DND-41 (cell line): ENCODE measurements at regions not wholly inside any gene's neighbourhood (a gene's known extent, or its start where the extent isn't known, plus 50 kb on each side); places are given as distances from the start of the nearest gene placed in this dataset.

ENCODE experiments used
- ATAC-seq: fragments of 200-7000 bp; cut with Tn5 transposase; 3 replicates; pipeline ENCODE4 v1.9.1; 2021; ENCODE audit warnings: low read depth; ENCODE audit not compliant: insufficient read depth
- DNase-seq: peaks from one replicate; pipeline ENCODE4 v3.0.0-alpha.2; 2020
- H2AFZ ChIP-seq: 2 replicates; pipeline ENCODE4 v1.6.0; 2012; ENCODE audit warnings: low read depth, low read length
- H3K27ac ChIP-seq: 2 replicates; pipeline ENCODE4 v1.5.1; 2012; ENCODE audit warnings: low read length, inconsistent platforms
- H3K27me3 ChIP-seq: fragments of 200-600 bp; sonication (generic); 2 replicates; pipeline ENCODE4 v1.6.0; 2012; ENCODE audit warnings: low read length, mild to moderate bottlenecking, inconsistent platforms; ENCODE audit not compliant: insufficient read depth, poor library complexity
- H3K36me3 ChIP-seq: 2 replicates; pipeline ENCODE4 v1.5.1; 2012; ENCODE audit warnings: low read length, inconsistent platforms; ENCODE audit not compliant: insufficient read depth
- H3K4me1 ChIP-seq: 2 replicates; pipeline ENCODE4 v1.5.1; 2012; ENCODE audit warnings: mild to moderate bottlenecking, low read length; ENCODE audit not compliant: insufficient read depth
- H3K4me2 ChIP-seq: 2 replicates; pipeline ENCODE4 v1.6.0; 2012; ENCODE audit warnings: mild to moderate bottlenecking, moderate library complexity, low read length, inconsistent platforms; ENCODE audit not compliant: insufficient read depth
- H3K4me3 ChIP-seq, 2 experiments: fragments of 200-600 bp in 1 of 2; shearing (Covaris generic) in 1 of 2; 2 replicates each; pipeline ENCODE4 v1.5.1; 2012 to 2016; ENCODE audit warnings: inconsistent platforms in 2 of 2, low read length in 2 of 2, mild to moderate bottlenecking in 2 of 2, low read depth in 1 of 2, moderate library complexity in 1 of 2
- H3K79me2 ChIP-seq: 2 replicates; pipeline ENCODE4 v1.6.0; 2012; ENCODE audit warnings: low read length, inconsistent platforms; ENCODE audit not compliant: insufficient read depth
- H3K9ac ChIP-seq: 2 replicates; pipeline ENCODE4 v1.6.0; 2012; ENCODE audit warnings: low read depth, mild to moderate bottlenecking, inconsistent platforms, low read length, moderate library complexity
- H3K9me3 ChIP-seq: 2 replicates; pipeline ENCODE4 v1.5.1; 2012; ENCODE audit warnings: low read length, moderate library complexity, mild to moderate bottlenecking, inconsistent platforms; ENCODE audit not compliant: insufficient read depth, severe bottlenecking
- H4K20me1 ChIP-seq: 2 replicates; pipeline ENCODE4 v1.6.0; 2012; ENCODE audit warnings: low read length; ENCODE audit not compliant: insufficient read depth
- EZH2 ChIP-seq: IDR thresholded peaks from 3 replicates; pipeline ENCODE4 v1.6.1; 2012; ENCODE audit warnings: borderline replicate concordance, low read depth, mild to moderate bottlenecking, moderate library complexity, low read length, inconsistent platforms; ENCODE audit not compliant: severe bottlenecking
- TF ChIP-seq, protein P1 (sequence below): IDR thresholded peaks from 2 replicates; pipeline ENCODE4 v1.5.1; 2012; ENCODE audit warnings: borderline replicate concordance, low read length, moderate library complexity, mild to moderate bottlenecking; ENCODE audit not compliant: poor library complexity, severe bottlenecking; ENCODE audit errors: extremely low read depth

GRCh38 chr3:177598097-177598833 is 401.0 kb upstream of the TBL1XR1 start:
- Histone ChIP-seq H3K9ac (peak overlapping the region; percentile 59), H2AFZ (peak overlapping the region; percentile 81), H3K79me2 (no peaks in the 10 kb centered on the region), H3K27ac (peak overlapping the region; percentile 99), H4K20me1 (no peaks in the 10 kb centered on the region), H3K4me1 (peaks cover 75% of the 10 kb centered on the region), H3K4me2 (peak overlapping the region; percentile 53), H3K36me3 (no peaks in the 10 kb centered on the region), H3K27me3 (no peaks in the 10 kb centered on the region), H3K9me3 (no peaks in the 10 kb centered on the region), H3K4me3 (peak overlapping the region in 1 of 2 experiments; percentile 36; a peak in 2 of 4 replicates)
- TF ChIP-seq, protein P1, sequence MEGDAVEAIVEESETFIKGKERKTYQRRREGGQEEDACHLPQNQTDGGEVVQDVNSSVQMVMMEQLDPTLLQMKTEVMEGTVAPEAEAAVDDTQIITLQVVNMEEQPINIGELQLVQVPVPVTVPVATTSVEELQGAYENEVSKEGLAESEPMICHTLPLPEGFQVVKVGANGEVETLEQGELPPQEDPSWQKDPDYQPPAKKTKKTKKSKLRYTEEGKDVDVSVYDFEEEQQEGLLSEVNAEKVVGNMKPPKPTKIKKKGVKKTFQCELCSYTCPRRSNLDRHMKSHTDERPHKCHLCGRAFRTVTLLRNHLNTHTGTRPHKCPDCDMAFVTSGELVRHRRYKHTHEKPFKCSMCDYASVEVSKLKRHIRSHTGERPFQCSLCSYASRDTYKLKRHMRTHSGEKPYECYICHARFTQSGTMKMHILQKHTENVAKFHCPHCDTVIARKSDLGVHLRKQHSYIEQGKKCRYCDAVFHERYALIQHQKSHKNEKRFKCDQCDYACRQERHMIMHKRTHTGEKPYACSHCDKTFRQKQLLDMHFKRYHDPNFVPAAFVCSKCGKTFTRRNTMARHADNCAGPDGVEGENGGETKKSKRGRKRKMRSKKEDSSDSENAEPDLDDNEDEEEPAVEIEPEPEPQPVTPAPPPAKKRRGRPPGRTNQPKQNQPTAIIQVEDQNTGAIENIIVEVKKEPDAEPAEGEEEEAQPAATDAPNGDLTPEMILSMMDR, result no peak
- no peak for TF ChIP-seq EZH2
- ATAC-seq, result peak; percentile 27; the same call in 1 of the 3 replicates
- DNase-seq, result peak; percentile 41

DNA sequence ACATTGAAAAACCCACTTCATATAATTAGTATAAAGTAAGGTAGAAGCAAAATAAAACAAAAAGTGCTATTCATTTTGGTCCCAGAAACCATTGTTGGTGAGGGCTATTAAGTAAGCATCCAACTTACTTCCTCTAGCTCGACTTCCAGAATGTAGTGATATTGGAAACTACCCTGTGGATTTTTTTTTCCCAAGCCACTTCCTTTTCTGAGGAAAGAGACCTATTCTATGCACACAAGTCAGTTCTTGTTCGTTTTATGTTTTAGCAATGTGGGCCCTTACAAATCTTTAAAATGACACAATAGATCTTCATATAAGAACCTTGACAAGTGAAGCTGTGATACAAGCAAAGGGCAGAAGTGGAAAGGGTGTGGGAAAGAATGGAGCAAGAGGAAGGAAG is 402.0 kb upstream of the TBL1XR1 start:
- Histone ChIP-seq H3K9me3 (no peaks in the 10 kb centered on the region), H3K27ac (peak overlapping the region; percentile 99), H3K4me2 (no peak overlapping the region), H3K27me3 (no peaks in the 10 kb centered on the region), H3K9ac (peak overlapping the region; percentile 59; the same call in 1 of the 2 replicates), H3K4me3 (no peak overlapping the region), H3K36me3 (no peaks in the 10 kb centered on the region), H2AFZ (0 out of 2 replicates have a peak overlapping the region, but pooled peaks have one; percentile 13), H3K4me1 (peaks cover 76% of the 10 kb centered on the region), H4K20me1 (no peaks in the 10 kb centered on the region), H3K79me2 (no peaks in the 10 kb centered on the region)
- ATAC-seq, result no peak
- TF ChIP-seq EZH2, result no peak
- TF ChIP-seq, protein P1, result no peak
- no peak for DNase-seq

DNA sequence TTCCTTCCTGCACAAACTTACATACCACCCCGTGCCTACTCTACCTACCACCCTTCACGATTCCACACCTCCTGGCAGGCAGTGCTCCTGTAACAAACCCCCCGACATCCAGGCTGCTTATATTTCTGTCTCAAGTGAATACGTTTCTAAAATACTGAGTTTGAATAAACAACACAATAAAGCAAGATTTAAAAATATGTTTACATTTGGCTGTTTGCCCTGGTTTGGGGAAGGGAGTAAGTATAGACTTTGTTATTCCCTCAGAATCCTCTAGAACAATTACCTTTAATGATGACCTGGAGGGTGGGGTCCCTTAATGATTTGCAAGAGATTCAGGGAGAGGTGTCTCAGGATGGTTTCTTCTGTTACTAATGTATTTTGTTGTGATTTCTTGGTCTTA is 402.6 kb upstream of the TBL1XR1 start:
- TF ChIP-seq EZH2, result no peak
- TF ChIP-seq, protein P1, result no peak
- ATAC-seq (no peak), DNase-seq (no peak)
- H3K9ac ChIP-seq, result no peak overlapping the region
- no peaks in the 10 kb centered on the region for H3K9me3 ChIP-seq
- no peak overlapping the region for H3K4me2 ChIP-seq
- H4K20me1 ChIP-seq, result no peaks in the 10 kb centered on the region
- no peak overlapping the region for H3K4me3 ChIP-seq
- no peaks in the 10 kb centered on the region for H3K27me3 ChIP-seq
- no peaks in the 10 kb centered on the region for H3K79me2 ChIP-seq
- peaks cover 72% of the 10 kb centered on the region for H3K4me1 ChIP-seq
- no peaks in the 10 kb centered on the region for H3K36me3 ChIP-seq
- no peak overlapping the region for H2AFZ ChIP-seq
- peak overlapping the region; percentile 99 for H3K27ac ChIP-seq
